Mesendoderm (in vitro differentiated cells): ENCODE measurements at regions not wholly inside any gene's neighbourhood (a gene's known extent, or its start where the extent isn't known, plus 50 kb on each side); places are given as distances from the start of the nearest gene placed in this dataset.
"Not testable (repeated sequence)": the region's sequence is repeated elsewhere in the genome, so short reads cannot be mapped to it uniquely, and the experiment has no call there.

Source experiments
- DNase-seq: peaks from one replicate; pipeline ENCODE4 v3.0.0; 2013
- H2AK5ac ChIP-seq: 2 replicates; pipeline ENCODE4 v1.6.1; 2013; ENCODE audit warnings: low read length, inconsistent platforms
- H2BK120ac ChIP-seq: 2 replicates; pipeline ENCODE4 v1.6.1; 2013; ENCODE audit warnings: low read depth, mild to moderate bottlenecking, low read length, moderate library complexity, mixed read lengths
- H2BK15ac ChIP-seq: replicated peaks from 2 replicates; pipeline ENCODE4 v1.6.1; 2013; ENCODE audit warnings: low read depth, mild to moderate bottlenecking, moderate library complexity
- H2BK5ac ChIP-seq: 2 replicates; pipeline ENCODE4 v1.6.1; 2013; ENCODE audit warnings: low read length, inconsistent platforms
- H3K18ac ChIP-seq: 2 replicates; pipeline ENCODE4 v1.6.1; 2013; ENCODE audit warnings: mild to moderate bottlenecking, low read length, mixed read lengths
- H3K23ac ChIP-seq: one replicate; pipeline ENCODE4 v1.6.1; 2013; ENCODE audit warnings: low read length
- H3K27ac ChIP-seq: 2 replicates; pipeline ENCODE4 v1.5.1; 2013; ENCODE audit warnings: low read depth, mild to moderate bottlenecking, inconsistent platforms, low read length, moderate library complexity
- H3K27me3 ChIP-seq: 2 replicates; pipeline ENCODE4 v1.6.1; 2013; ENCODE audit warnings: low read length, control low read depth, mild to moderate bottlenecking, inconsistent platforms; ENCODE audit not compliant: insufficient read depth, poor library complexity
- H3K36me3 ChIP-seq: 2 replicates; pipeline ENCODE4 v1.6.1; 2013; ENCODE audit warnings: low read length, inconsistent platforms; ENCODE audit not compliant: control insufficient read depth, insufficient read depth
- H3K4ac ChIP-seq: one replicate; pipeline ENCODE4 v1.6.1; 2013; ENCODE audit warnings: low read depth, mild to moderate bottlenecking, low read length, moderate library complexity
- H3K4me1 ChIP-seq: 2 replicates; pipeline ENCODE4 v1.6.1; 2013; ENCODE audit warnings: low read depth, low read length, inconsistent platforms; ENCODE audit not compliant: control insufficient read depth
- H3K4me2 ChIP-seq: 2 replicates; pipeline ENCODE4 v1.6.1; 2013; ENCODE audit warnings: low read length
- H3K4me3 ChIP-seq: 2 replicates; pipeline ENCODE4 v1.5.1; 2013; ENCODE audit warnings: mild to moderate bottlenecking, low read length
- H3K56ac ChIP-seq: one replicate; pipeline ENCODE4 v1.6.1; 2013; ENCODE audit warnings: low read length
- H3K79me1 ChIP-seq: 2 replicates; pipeline ENCODE4 v1.6.1; 2013; ENCODE audit warnings: low read length, inconsistent platforms
- H3K79me2 ChIP-seq: 2 replicates; pipeline ENCODE4 v1.6.1; 2013; ENCODE audit warnings: mild to moderate bottlenecking, low read length; ENCODE audit not compliant: control insufficient read depth, insufficient read depth
- H3K9ac ChIP-seq: 2 replicates; pipeline ENCODE4 v1.6.1; 2013; ENCODE audit warnings: low read length, inconsistent platforms
- H4K5ac ChIP-seq: one replicate; pipeline ENCODE4 v1.6.1; 2013; ENCODE audit warnings: low read length
- H4K8ac ChIP-seq: one replicate; pipeline ENCODE4 v1.6.1; 2013; ENCODE audit warnings: low read depth, mild to moderate bottlenecking, control low read depth, low read length, moderate library complexity
- WGBS: extraction: QIAGEN DNeasy Blood & Tissue Kit; methylation state at CpG from one replicate; pipeline ENCODE4 v1.1.7; 2013; ENCODE audit warnings: low lambda C conversion rate, missing lambda C conversion rate; ENCODE audit not compliant: insufficient coverage; ENCODE audit errors: extremely low coverage; 5-methylcytosine and 5-hydroxymethylcytosine counted together

DNA sequence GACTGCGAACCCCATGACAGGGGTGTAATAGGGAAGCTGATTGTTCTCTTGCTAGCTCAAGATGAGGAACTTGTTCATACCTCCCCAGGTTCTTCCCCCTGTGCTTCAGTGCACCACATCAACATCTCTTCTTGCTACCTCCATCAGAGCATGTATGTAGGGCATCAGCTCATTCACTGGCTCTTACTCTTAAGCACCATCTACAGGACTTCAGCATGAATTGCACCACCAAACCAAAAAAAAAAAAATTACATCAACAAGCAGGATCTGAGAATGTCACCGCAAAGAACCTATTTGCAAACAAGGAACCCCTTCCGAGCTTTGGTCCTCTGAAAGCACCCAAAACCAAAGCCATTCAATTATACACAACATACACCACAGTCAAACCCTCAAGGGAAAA, 2226.5 kb upstream of the RAG2 start:
- Histone ChIP-seq H4K5ac (no peak overlapping the region), H3K27me3 (no peaks in the 10 kb centered on the region), H3K4me1 (no peaks in the 10 kb centered on the region), H3K23ac (no peak overlapping the region), H3K4me2 (no peak overlapping the region), H3K36me3 (no peaks in the 10 kb centered on the region), H2BK15ac (no peak overlapping the region), H3K4ac (no peak overlapping the region), H2BK5ac (no peak overlapping the region), H2AK5ac (no peak overlapping the region), H3K9ac (no peak overlapping the region), H4K8ac (no peak overlapping the region), H3K27ac (no peak overlapping the region), H3K79me1 (no peaks in the 10 kb centered on the region), H3K18ac (no peak overlapping the region), H3K56ac (no peak overlapping the region), H3K4me3 (no peak overlapping the region), H3K79me2 (no peaks in the 10 kb centered on the region), H2BK120ac (no peak overlapping the region)
- WGBS: no CpG with 5 or more reads among the region's 3 CpGs
- DNase-seq: peak; percentile 67

DNA sequence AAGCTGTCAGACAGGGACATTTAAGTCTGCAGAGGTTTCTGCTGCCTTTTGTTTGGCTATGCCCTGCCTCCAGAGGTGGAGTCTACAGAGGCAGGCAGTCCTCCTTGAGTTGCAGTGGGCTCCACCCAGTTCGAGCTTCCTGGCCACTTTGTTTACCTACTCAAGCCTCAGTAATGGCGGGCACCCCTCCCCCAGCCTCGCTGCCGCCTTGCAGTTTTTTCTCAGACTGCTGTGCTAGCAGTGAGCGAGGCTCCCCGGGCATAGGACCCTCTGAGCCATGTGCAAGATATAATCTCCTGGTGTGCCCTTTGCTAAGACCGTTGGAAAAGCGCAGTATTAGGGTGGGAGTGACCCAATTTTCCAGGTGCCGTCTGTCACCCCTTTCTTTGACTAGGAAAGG, 2223.8 kb upstream of the RAG2 start:
- not testable (repeated sequence) for H3K9ac ChIP-seq
- whole genome bisulfite sequencing: no CpG with 5 or more reads among the region's 9 CpGs

DNA sequence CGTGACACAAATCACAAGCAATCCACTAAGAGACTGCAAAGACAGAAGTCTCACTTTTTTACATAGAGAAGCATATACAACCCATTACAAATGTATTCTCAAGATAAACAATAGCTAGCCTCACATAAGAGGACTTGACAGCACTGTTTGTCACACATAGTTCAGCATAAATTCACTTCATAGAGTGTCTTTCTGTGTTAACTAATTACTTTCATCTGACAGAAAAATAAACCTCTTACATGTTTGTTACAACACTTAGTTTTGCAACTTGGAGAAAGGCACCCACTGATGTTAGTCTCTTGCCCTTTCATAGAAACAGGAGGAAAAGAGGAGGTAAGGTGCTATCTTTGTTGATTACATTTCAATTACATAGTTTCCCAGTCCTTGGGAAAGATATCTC, 2221.9 kb upstream of the RAG2 start:
- H2AK5ac ChIP-seq: no peak overlapping the region
- H3K18ac ChIP-seq: no peak overlapping the region
- no peaks in the 10 kb centered on the region for H3K79me2 ChIP-seq
- no peak overlapping the region for H2BK15ac ChIP-seq
- no peaks in the 10 kb centered on the region for H3K79me1 ChIP-seq
- H3K4me1 ChIP-seq: no peaks in the 10 kb centered on the region
- no CpG with 5 or more reads among the region's 1 CpG for WGBS
- H3K23ac ChIP-seq: no peak overlapping the region
- H3K4ac ChIP-seq: no peak overlapping the region
- H3K27ac ChIP-seq: no peak overlapping the region
- H3K9ac ChIP-seq: no peak overlapping the region
- H2BK5ac ChIP-seq: no peak overlapping the region
- no peaks in the 10 kb centered on the region for H3K27me3 ChIP-seq
- H3K4me2 ChIP-seq: no peak overlapping the region
- H3K4me3 ChIP-seq: no peak overlapping the region
- H4K8ac ChIP-seq: no peak overlapping the region
- no peak overlapping the region for H3K56ac ChIP-seq
- no peak overlapping the region for H4K5ac ChIP-seq
- DNase-seq: no peak
- H2BK120ac ChIP-seq: no peak overlapping the region
- no peaks in the 10 kb centered on the region for H3K36me3 ChIP-seq

More for the DNA sequence above, 2223.8 kb upstream of the RAG2 start:
- H3K79me2 ChIP-seq, H2BK5ac ChIP-seq, H3K18ac ChIP-seq, H3K4me1 ChIP-seq, DNase-seq, H3K27ac ChIP-seq, H3K79me1 ChIP-seq, H3K4me3 ChIP-seq, H4K5ac ChIP-seq, H3K56ac ChIP-seq, H3K4ac ChIP-seq, H3K4me2 ChIP-seq, H3K36me3 ChIP-seq, H3K27me3 ChIP-seq, H4K8ac ChIP-seq, H3K23ac ChIP-seq, H2BK120ac ChIP-seq, H2BK15ac ChIP-seq, H2AK5ac ChIP-seq: not testable (repeated sequence)

DNA sequence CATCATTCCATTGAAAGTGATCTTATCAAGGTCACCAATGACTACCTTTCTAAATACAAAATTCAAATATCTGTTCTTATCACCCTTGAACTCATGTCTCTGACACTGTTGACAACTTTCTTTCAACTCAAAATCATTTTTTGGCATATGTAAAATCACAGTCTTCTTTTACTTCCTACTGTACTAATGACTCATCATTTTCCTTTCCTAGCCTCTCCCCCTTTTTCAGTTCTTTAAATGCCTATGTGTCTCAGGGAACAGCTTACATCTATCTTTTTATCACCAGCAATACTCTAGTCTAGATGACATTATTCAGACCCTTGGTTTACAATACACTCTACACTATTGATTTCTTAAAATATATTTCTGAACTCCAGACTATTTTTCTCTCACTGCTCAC, 2220.7 kb upstream of the RAG2 start:
- Histone ChIP-seq H3K27me3 (no peaks in the 10 kb centered on the region), H4K8ac (no peak overlapping the region), H3K18ac (no peak overlapping the region), H3K23ac (no peak overlapping the region), H3K27ac (no peak overlapping the region), H2AK5ac (no peak overlapping the region), H3K79me2 (no peaks in the 10 kb centered on the region), H4K5ac (no peak overlapping the region), H3K36me3 (no peaks in the 10 kb centered on the region), H2BK120ac (no peak overlapping the region), H3K9ac (no peak overlapping the region), H3K4me3 (no peak overlapping the region), H3K4ac (no peak overlapping the region), H3K56ac (no peak overlapping the region), H3K79me1 (no peaks in the 10 kb centered on the region), H2BK5ac (no peak overlapping the region), H2BK15ac (no peak overlapping the region), H3K4me1 (no peaks in the 10 kb centered on the region), H3K4me2 (no peak overlapping the region)
- no peak for DNase-seq

DNA sequence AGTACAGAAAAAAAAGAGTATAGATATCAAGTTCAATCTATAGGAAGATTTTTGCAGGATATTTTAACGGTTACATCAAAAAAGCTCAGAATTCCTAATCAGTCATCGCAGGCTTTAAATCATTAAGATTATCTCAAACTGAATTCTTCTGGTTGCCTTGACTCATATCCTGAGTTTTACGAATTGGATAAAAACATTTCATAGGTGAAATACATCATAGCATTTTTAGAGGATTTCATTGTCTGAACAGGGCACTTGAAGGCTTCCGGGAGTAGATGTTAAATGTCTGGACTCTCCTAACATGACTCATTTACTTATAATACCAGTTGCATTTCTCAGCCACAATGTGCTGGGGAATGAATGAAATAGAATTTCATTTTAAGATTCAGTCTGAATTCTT, 2216.6 kb upstream of the RAG2 start:
- no peak overlapping the region for H3K18ac ChIP-seq
- H3K4me3 ChIP-seq: no peak overlapping the region
- no peak overlapping the region for H4K8ac ChIP-seq
- H3K79me1 ChIP-seq: no peaks in the 10 kb centered on the region
- H2BK15ac ChIP-seq: no peak overlapping the region
- H2BK5ac ChIP-seq: no peak overlapping the region
- H2BK120ac ChIP-seq: no peak overlapping the region
- no peaks in the 10 kb centered on the region for H3K27me3 ChIP-seq
- no peak for DNase-seq
- H3K27ac ChIP-seq: no peak overlapping the region
- no peaks in the 10 kb centered on the region for H3K79me2 ChIP-seq
- no peak overlapping the region for H3K56ac ChIP-seq
- no peak overlapping the region for H4K5ac ChIP-seq
- no peaks in the 10 kb centered on the region for H3K4me1 ChIP-seq
- H3K4me2 ChIP-seq: no peak overlapping the region
- no peak overlapping the region for H3K23ac ChIP-seq
- H3K9ac ChIP-seq: no peak overlapping the region
- no peak overlapping the region for H3K4ac ChIP-seq
- no peak overlapping the region for H2AK5ac ChIP-seq
- no CpG with 5 or more reads among the region's 4 CpGs for WGBS
- H3K36me3 ChIP-seq: no peaks in the 10 kb centered on the region

DNA sequence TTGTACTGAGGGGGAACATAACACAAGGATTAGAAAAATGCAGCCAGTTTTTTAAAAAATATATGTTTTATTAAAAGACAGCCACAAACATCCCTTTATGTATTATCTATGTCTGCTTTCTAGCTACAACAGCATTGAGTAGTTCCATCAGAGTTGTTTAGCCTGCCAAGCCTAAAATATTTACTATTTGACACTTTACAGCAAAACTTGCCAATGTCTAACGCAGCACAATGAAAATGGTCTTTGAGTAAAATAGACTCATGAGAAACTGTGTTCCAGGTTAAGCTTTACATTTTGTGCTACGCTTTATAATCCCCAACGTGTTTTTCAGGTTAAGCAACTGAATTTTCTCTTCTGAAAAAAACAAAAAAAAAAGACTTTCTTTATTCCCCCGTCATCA, 2211.5 kb upstream of the RAG2 start:
- Histone ChIP-seq H3K27me3 (no peaks in the 10 kb centered on the region), H3K56ac (no peak overlapping the region), H3K9ac (no peak overlapping the region), H3K18ac (no peak overlapping the region), H3K79me2 (no peaks in the 10 kb centered on the region), H3K4ac (no peak overlapping the region), H3K4me1 (no peaks in the 10 kb centered on the region), H2BK5ac (no peak overlapping the region), H2BK120ac (no peak overlapping the region), H3K4me2 (no peak overlapping the region), H3K27ac (no peak overlapping the region), H4K8ac (no peak overlapping the region), H2AK5ac (no peak overlapping the region), H3K36me3 (no peaks in the 10 kb centered on the region), H3K79me1 (no peaks in the 10 kb centered on the region), H3K23ac (no peak overlapping the region), H4K5ac (no peak overlapping the region), H2BK15ac (no peak overlapping the region), H3K4me3 (no peak overlapping the region)
- no CpG with 5 or more reads among the region's 4 CpGs for WGBS
- DNase-seq: no peak
